Ecto neural progenitor cell (in vitro differentiated cells): ENCODE measurements at regions not wholly inside any gene's neighbourhood (a gene's known extent, or its start where the extent isn't known, plus 50 kb on each side); places are given as distances from the start of the nearest gene placed in this dataset.
"Not testable (repeated sequence)": the region's sequence is repeated elsewhere in the genome, so short reads cannot be mapped to it uniquely, and the experiment has no call there.

Source experiments
- DNase-seq: peaks from one replicate; pipeline ENCODE4 v3.0.0-alpha.2; 2018; ENCODE audit warnings: low spot score

DNA sequence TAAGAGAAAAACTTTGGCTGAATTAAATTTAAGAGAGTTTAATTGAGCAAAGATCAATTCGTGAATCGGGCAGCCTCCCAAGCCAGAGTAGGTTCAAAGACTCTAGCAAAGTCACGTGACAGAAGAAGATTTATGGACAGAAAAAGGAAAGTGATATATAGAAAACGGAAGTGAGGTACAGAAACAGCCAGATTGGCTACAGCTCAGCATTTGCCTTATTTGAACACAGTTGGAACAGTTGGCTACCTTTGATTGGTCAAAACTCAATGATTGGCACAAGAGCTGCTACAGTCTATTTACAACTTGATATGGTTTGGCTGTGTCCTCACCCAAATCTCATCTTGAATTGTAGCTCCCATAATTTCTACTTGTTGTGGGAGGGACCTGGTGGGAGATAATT is 102.6 kb downstream of the PLG start:
- DNase-seq = no peak

DNA sequence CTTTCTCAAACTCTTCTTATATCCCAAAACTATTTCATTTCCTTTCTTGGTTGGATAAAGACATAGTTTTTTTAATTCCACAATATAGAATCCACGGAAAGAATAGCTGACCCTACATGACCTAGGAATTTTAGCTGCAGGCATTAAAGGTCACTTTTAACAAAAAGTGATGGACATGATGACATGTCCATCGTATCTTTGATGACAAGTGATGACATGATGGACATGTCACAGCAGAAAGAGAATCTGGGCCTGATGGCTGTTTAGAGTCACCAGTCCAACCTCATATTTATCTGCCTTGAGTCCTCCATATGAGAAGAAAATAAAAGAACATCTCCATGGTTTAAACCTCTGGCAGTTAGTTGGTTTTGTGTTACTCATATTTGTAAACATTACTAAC is 106.2 kb downstream of the PLG start:
- DNase-seq = no peak

DNA sequence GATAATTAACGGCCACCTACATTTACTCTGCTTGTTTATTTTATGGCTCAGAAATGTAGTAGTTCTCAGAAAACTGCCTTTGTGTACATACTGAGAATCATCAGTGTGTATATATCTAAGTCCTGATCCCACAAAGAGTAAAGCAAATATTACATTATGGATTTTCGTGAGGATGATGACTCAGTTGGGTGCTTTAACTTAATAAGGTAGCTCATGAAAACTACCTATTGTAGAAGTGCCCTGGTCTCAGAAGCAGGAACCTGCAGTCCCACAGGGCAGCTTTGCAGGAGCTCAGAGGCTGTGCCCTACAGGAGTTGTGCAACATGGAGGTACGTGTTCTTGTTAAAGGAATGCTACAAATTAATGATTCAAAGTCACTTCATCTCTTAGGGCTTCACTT is 108.2 kb downstream of the PLG start:
- DNase-seq = no peak

DNA sequence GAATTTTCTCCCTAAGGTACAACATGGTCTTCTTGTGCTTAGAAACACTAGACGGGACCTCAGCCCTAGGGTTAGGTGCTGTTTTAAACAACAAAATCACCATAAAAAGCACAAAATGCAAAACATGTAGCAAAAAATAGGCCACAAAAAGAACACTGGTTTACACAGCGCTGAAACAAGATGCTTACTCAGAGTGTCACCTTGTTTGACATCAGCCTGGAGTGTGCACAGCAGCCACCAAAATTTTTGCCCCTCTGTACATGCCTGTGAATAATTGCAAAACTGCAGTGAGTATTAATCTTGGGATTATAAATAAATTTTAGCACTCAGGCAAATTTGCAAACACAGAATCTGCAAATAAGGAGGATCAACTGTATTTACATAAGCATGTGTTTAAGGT is 110.1 kb downstream of the PLG start:
- no peak for DNase-seq

DNA sequence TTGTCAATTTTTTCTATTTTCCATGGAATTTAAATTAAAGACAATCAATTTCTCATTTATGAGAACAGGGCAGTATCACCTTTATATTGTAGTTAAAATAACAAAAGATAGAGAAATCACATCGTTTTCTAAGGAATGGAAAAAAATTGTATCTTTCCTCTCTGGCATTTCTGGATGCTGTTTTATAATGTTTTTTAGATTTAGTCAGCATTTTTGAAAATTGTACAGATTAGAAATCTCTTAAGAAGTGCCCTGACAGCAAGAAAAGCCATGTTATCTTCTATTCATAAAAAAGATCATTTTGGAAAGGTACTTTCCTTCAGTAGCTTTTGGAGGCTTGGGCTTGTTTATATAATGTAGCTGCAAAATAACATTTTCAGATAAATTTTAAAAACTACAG is 116.9 kb downstream of the PLG start:
- DNase-seq = no peak

DNA sequence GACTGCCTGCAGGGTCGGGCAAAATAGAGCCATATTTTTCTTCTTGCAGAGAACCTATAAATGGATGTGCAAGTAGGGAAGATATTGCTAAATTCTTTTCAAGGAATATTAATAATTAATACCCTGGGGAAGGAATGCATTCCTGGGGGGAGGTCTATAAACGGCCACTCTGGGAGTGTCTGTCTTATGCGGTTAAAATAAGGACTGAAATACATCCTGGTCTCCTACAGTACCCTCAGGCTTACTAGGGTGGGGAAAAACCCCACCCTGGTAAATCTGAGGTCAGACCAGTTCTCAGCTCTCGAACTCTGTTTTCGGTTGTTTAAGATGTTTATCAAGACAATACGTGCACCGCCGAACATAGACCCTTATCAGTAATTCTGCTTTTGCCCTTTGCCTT is 118.6 kb downstream of the PLG start:
- not testable (repeated sequence) for DNase-seq

DNA sequence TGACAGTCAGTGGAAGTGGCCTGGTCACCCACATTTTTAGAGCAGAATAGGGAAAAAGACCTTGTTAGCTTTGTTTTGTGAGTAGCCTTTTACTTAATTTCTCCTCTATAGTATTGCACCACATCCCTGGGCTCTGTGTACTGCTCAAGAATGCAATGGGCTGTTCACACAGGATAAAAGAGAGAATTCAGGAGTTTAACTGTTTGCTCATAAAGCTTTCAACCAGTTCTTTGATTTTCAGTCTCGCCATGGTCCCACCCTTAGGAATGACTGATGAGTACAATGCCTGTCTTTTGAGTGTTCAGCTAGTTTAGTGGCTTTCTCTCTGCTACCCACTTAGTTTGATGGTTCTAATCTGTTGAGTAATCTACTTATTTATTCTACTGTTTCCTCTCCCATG is 129.7 kb downstream of the PLG start:
- DNase-seq = no peak

DNA sequence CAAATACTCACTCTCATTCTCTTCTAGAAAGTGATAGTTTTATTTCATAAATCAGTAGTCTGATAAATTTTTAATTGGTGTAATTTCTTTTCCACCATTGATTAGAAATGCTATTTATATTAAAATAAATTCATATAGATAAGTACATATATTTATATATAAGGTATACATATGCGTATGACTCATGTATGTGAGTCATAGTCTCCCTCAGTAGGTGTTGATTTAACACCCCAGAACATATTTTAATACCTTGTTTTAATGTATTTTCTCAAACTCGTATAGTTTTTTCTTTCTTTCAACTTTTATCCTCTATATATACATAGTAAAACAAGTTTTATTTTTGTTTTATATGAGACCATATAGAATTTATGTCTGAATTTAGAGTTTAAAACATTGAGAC is 130.4 kb downstream of the PLG start:
- no peak for DNase-seq

DNA sequence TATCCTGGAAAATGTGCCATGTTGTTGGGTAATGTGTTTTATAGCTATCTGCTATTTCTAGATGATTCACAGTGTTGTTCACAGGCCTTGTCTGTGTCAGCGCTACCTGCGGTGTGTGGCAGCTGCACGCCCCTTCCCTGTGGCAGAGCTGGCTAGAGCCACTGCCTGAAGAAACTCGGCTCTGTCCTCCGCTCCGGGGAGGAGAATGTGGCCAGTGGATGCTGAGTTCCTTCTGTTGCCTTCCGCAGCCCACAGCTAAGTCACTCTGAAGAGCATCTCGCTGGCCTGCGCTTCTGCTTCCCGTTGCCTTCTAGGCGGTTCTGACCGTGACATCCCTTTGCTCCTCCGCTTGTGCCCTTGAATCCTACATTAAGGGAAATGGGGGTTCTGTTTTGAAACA is 135.1 kb downstream of the PLG start:
- no peak for DNase-seq

DNA sequence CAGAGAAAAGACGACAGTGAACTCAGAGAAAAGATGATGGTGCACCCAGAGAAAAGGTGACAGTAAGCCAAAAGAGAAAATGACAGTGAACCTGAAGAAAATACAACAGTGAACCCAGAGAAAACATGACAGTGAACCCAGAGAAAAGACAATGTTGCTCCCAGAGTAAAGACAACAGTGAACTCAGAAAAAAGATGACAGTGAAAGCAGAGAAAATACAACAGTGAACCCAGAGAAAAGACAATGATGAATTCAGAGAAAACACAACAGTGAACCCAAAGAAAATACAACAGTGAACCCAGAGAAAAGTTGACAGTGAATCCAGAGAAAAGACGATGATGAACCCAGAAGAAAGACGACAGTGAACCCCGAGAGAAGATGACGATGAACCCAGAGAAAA is 140.5 kb upstream of the MAP3K4 start:
- no peak for DNase-seq

DNA sequence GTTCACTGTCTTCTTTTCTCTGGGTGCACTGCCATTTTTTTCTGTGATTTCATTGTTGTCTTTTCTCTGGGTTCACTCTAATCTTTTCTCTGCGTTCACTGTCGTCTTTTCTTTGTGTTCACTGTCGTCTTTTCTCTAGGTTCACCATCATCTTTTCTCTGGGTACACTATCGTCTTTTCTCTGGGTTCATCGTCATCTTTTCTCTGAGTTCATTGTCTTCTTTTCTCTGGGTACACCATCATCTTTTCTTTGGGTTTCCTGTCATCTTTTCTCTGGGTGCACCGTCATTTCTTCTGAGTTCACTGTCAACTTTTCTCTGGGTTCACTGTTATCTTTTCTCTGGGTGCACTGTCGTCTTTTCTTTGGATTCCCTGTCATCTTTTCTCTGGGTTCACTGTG is 137.6 kb upstream of the MAP3K4 start:
- DNase-seq = no peak

DNA sequence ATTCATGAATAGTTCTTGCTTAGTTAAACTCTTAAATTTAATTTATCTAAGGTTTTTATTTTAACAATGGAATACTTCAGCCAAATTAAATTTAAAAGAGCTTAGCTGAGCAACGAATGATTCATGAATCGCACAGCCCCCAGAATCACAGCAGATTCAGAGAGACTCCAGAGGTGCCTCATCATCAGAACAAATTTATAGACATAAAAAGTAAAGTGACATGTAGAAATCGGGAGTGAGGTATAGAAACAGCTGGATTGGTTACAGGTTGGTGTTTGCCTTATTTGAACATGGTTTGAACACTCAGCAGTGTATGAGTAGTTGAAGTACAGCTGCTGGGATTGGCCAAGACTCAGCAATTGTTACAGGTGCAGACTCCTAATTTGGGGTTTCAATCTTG is 132.7 kb upstream of the MAP3K4 start:
- DNase-seq = no peak

DNA sequence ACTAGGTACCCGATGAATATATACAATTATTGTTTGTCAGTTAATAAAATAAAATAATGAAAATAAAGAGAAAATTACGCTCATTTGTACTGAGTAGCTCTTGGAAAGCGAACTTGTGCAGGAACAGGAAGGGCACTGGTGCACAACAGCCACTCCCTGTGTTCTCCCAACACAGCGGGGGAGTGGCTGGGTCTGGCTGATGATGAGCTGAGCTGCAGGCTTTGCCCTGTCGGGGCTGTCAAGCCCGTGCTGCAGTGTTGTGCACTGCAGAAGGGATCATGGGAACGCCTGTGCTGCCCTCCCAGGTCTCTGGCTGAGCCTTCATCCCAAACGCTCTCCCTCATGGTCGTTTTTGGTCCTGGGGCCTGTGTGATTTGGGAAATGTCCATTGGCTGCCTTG is 131.7 kb upstream of the MAP3K4 start:
- DNase-seq = no peak

DNA sequence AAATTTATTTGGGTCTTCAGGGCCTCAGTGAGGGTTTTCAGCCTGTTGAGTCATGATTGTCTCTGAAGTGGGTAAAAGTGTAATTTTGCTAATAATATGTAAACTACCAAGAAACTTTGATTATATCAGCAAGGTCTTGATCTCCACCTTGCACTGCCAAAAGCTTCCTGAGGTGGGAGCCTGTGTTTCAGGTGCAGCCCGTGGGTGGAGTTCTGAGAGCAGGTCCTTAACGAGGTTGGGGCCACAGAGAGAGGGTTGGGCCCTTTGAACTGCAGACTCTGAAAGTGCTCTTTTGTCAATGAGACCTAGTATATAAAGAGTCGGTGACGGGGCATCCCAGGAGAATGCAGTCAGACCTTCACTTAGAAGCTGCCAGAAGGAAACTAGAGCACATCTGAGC is 129.7 kb upstream of the MAP3K4 start:
- DNase-seq = no peak

DNA sequence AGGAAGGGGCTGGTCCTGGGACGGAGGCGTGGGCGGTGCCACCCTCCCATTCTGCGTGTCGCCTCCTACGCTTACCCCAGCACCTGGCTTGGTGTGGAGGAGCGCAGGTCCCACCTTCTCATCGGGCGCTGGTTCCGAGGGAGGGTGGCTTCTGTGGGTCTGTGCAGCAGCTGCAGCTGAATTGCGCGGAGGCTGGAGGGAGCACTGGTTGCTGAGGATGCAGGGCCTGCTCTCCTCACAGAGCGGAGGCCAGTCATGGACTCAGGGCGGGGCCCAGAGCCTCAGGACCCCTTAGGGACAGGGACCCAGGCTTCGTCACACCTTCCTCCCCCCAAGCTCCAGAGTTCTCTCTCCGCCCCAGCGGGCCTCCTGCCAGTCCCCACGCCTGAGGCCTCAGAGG is 127.8 kb upstream of the MAP3K4 start:
- no peak for DNase-seq

DNA sequence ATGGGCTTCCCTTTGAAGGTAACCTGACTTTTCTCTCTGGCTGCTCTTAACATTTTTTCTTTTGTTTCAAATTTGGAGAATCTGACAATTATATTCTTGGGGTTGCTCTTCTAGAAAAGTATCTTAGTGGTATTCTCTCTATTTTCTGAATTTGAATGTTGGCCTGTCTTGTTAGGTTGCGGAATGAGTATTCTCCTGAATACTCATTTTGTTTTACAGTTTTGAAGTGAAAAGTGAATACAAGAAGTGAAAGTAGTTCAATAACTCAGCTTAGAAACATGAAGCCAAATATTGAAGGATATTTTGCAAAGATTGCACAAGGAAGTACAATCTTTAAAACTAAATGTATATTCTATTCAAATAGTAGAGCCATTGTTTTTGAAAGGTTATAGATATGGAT is 120.2 kb upstream of the MAP3K4 start:
- no peak for DNase-seq

DNA sequence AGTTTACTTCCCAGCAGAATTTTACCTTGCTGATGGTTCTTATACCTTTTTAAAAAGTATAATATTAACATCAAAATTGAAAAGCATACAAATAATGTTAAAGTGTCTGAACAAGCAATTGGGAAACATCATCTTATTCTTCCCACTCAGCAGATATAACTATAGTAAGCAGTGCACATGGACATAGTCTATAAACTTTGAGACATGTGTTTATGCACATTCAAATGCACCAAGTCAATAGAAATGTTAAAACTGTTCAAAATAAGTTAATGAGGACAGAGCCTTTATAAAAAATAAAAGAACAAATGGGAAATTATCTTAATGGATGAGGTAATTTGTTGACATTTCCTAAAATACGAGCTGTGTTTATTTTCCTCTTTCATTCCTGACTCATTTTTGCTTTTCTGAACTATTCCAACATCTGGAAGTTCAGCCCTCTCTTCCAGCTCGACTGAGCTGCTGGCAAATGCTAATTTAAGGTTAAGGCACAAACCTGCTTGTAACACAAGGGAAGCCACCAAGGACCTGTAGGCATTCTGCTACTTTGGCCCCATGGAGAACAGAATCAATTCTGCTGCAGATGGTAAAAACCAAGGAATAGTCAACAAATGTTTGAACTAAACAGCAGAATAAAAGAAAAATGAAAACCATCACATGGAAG is 110.3 kb upstream of the MAP3K4 start:
- no peak for DNase-seq

DNA sequence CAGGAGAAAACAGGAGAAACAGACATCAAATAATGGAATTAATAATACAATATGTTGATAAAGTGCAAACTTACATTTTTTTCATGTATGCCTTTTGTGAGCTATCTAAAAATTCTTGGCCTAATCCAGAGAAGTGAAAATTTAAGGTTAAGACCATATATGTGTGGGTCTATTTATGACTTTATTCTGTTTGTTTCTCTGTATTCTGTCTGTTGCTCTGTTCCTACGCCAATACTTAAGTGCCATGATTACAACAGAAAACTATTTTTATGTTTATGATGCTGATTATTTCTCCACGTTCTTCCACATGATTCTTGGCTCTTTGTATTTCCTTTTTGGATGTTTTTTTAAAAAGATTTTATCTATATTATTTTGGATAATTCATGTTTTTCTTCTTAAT is 109.6 kb upstream of the MAP3K4 start:
- DNase-seq = no peak

DNA sequence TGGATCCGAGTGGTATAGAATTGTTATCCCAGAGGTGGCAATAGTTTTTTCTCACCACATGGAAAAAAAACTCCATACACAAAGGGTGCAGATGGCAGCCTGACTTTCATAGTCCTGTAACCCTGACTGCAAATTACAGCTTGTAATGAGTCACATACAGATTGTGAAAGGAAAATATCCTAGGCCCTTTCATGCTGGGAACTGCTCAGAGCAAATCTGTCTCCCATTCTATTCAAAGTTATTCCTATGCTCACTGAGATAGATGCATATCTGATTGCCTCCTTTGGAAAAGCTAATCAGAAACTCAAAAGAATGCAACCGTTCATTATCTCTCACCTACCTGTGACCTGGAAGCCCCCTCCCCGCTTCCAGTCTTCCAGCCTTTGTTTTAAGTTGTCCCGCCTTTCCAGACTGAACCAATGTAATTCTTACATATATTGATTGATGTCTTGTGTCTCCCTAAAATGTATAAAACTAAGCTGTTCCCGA is 108.7 kb upstream of the MAP3K4 start:
- no peak for DNase-seq

DNA sequence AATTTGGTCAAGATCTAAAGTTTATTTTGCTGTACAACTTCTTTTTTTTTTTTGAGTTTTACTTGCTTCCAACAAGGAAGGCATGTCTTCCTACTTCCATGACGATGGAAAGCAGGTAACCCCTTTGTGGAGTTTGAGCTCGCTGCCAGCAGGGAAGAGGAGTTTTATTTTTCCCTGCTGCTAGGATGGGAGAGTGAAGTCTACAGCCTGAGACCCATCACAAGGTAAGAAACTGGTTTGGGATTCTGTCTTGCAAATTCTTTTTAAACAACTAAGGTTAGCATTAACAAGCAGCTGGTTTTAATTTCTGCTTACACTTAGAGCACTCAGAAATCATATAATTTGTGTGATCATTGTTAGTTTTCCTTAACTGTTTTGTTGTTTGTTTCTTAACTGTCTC is 108.0 kb upstream of the MAP3K4 start:
- no peak for DNase-seq

DNA sequence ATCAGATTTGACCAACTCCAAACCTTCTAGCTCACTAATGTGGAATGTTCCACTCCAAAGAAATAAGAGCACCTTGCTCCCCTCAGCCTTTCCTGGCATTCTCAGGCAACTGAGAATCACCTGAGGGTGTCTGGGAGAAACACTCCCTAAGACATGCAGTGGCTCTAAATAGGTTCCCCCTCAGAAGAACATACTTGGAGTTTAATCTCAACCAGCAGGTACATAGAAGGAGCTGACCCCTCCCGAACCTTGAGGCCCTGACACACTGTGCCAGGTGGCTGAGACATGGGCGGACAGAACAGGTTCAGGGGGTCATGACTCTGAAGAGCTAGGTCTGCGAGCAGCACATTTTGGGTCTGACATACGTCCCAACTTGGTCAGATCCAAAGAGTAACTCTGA is 107.6 kb upstream of the MAP3K4 start:
- DNase-seq = no peak

DNA sequence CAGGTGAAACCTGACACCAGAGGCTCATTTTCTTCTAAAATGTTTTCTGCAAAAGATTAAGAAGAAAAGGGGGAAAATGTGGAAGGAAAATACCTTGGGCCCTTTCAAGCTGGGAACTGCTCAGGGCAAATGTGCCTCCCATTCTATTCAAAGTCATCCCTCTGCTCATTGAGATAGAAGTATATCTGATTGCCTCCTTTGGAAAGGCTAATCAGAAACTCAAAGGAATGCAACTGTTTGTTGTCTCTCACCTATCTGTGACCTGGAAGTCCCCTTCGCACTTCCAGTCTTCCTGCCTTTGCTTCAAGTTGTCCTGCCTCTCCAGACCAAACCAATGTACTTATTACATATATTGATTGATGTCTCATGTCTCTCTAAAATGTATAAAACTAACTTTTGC is 102.4 kb upstream of the MAP3K4 start:
- not testable (repeated sequence) for DNase-seq

DNA sequence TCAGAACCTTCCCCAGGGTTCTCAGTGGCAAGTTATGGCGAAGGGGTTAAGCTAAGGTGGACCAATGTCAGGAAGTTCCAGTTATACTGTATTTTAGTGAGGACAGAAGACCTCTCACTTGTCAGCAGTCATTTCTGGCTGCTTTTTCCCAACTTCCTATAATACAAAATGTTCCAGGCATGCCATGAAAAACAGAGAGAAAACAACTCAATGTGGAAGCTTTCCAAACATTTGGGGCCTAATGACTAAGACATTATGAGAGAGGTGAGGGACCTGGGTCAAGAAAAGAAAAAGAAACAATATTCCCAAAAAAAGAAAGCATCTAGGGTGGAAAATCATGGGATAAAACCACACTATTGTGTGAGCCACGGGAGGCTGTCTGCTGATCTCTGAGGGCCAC is 99.9 kb upstream of the MAP3K4 start:
- DNase-seq = no peak

DNA sequence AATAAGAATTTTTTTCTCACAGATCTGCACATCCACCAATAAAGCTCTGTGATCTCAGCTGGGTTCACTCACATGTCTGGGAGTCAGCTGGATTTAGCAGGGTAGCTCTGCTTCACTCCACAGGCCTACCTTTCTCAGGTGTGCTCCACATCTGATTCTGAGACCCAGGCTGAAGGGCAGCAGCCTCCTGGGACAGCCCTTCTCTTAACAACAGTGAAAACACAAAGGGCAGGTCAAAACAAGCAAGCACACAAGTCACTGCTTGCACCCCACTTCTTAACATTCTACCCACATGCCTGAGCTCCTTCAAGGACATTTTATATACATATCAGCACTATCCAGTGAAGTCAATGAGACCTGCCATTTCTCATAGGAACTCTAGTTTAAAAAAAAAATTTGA is 96.0 kb upstream of the MAP3K4 start:
- no peak for DNase-seq
